Stimulated activated CD8-positive, alpha-beta memory T cell treated with anti-CD3 and anti-CD28 coated beads, Interleukin-12 subunit alpha, Interleukin-12 subunit beta, amount 100 ng/mL, for 4 hours (primary cell): ENCODE measurements at regions not wholly inside any gene's neighbourhood (a gene's known extent, or its start where the extent isn't known, plus 50 kb on each side); places are given as distances from the start of the nearest gene placed in this dataset.

Source experiments
- DNase-seq: peaks from one replicate; pipeline ENCODE4 v3.0.0-alpha.2; 2020; ENCODE audit warnings: low read depth

DNA sequence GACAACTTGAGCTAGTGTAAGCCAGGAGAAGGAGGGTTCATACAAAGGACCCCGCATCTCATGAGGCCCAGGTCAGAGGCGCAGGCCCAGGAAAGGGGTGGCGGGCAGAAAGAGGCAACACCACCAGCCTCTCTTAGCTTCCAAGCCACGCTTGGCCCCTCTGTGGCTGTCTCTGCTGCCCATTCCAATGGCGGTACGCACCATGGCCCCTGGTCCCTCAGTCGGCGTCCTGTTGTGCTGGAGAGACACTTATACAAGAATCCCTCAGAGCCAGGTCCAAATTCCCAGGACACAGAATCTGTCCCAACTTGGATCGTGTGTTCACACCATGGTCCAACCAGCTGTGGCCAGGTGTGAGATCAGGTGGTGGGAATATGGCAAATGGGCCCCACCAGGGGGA, 127.0 kb upstream of the CDH4 start:
- DNase-seq = no peak

DNA sequence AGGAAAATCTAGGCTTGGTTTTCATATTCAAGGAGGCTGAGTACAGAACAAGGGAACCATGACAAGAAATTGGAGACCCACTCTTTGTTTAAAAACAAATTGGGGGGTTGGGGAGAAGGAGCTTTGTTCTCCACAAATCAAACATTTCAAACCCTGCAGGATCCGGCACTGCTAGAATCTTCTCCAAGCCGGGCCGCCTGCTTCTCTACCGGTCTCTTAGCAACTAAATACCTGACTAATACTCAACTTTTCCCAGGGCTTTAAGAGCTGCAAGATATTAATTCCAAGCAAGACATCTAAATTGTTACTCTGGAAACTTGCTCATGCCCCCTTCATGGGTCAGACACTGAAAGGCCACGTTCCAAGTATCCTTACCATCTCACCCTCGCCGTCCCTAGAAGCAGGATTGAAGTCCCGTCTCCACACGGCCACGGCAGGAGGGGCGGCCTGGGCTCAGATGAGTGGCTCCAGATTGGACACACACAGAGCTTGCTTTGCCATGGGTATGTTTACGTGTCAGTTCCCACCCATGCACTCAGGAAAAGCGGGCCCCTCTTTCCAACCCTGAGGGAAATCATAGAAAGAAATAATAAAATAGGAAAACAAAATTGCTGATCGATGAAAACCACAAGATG, 126.4 kb upstream of the CDH4 start:
- DNase-seq = no peak

DNA sequence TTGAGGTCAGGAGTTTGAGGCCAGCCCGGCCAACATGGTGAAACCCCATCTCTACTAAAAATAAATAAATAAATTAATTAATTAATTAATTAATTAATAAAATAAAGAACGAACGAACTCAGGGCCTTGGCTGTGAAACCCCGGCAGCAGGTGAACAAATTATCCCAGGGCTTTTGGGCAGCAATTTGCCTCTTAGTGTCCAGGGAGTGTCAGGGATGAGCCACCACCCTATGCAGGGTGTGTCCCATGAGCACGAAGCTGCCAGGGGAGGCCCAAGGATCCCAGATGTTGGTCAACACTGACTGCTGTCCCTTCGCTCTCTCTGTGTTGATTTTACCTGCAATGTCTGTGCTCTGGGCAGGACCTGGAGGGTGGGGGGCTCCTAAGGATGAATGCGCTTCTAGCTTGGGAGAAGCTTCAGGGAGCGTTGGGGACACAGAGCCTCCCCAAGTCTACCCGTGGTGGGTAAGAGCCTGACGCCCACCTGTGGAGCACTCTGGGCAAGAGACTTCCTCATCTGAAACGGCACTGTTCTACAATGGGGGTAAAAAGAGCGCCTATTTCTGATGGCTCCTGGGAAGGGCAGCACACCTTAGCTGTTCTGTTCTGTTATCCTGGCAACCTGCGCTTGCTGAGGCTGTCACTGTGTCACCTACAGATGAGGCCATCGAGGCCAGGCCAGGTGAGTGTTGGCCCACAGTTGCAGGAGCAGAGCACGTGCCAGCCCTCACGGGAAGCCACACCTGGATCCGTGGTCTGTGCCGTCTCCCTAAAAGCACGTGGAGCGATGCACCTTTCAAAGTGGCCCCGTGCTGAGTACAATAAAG, 125.5 kb upstream of the CDH4 start:
- DNase-seq = no peak

DNA sequence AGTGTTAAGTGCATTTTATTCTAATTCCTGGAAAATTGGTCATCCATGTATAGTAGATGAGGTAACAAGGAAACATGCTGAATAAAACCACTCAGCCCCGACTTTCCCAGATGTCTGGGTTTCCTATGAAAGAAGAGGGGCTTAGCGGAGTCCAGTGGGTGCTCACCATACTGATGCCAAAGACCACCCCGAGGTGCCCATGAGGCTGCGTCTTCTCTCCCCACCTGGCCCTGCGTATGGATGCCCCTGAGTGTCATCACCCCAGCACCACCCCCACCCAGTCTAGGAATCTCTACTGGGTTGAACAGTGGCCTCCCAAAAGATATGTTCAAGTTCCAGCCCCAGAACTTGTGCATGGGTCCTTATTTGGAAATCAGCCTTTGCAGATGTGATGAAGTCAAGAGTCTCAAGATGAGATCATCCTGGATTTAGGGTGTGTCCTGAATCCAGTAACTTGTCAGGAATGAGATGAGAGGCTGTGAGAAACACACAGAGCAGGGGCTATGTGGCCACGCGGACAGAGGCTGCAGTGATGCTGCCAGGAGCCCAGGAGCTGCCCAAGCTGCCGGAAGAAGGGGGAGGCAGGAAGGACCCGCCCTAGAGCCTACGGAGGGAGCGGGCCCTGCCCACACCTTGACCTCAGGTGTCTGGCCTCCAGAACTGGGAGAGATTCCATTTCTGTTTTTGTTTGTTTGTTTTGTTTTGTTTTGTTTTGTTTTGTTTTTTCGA, 124.6 kb upstream of the CDH4 start:
- DNase-seq = no peak

DNA sequence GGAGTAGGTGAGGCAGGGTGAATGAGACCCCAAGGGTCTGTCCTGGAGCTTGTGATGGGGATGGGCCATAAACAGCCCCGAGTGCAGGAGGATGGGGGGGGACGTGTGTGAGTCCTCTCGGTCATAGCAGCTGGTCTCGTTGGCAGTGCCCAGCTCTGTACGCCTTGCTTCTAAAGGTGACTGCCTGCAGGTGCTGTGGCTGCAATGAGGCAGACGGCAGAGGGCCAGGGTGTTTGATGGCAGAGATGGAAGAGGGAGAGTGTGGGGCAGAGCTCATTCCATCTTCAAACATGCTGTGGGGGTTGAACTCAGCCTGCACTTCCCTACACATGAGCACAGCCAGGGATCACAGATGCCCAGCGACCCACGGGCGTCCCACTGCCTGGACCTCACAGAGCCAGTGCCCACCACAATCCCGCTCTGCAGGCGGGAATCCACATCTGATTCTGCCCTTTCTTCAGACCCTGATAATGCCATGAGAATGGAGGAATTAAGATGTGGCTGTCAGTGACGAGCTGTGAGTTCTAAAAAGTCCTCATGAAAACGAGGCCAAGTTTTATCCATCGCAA, 123.3 kb upstream of the CDH4 start:
- no peak for DNase-seq

DNA sequence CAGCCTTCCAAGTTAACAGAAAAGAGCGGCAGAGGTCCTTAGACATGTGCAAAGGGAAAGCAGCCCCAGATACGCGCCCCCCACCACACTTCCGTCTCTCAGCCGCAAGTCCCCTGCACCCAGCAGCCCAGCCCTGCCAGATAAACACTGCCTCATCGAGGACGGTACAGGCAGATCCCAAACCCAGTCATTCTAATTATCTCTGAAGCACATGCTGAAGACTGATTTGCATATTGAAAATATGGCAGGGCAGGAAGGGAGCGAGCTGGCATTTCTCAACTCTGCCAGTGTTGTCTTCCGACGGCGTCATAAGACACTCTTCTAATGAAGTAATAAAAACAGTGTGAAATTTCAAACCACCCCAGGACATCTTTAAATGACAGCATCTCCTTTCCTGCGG, 122.8 kb upstream of the CDH4 start:
- no peak for DNase-seq

DNA sequence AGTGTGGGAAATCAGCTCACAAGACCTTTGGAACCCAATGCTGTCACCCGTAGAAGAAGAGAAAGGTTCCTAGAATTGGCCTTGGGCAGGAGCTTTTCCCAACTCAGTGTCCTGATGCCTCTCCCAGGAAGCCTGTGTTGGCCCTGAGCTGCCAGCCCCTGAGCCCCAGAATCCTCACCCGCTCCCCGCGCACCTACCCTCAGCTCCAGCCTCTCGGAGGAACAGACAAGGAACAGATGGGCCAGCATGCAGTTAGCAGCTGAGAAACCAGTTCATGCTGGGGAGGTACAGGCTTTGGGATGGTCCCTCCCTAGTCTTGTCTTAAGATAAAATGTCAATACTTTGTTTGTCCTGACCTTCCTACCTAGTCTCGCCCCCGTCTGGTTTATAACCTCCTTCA, 121.9 kb upstream of the CDH4 start:
- no peak for DNase-seq

DNA sequence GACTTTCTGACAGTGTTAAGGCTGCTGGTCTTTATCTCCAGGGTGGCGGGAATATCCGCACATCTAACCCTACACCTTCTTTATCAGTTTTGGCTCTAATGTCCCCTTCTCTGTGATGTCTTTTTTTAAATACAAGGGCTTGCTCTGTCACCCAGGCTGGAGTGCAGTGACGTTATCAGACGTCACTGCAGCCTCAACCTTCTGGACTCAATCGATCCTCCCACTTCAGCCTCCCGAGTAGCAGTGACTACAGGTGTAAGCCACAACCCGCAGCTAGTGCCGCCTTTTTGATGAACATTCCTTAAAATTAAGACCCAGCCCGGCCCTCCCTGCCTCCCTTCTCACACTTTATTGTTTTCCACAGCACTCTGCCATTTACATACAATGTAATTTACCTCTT, 120.1 kb upstream of the CDH4 start:
- no peak for DNase-seq

DNA sequence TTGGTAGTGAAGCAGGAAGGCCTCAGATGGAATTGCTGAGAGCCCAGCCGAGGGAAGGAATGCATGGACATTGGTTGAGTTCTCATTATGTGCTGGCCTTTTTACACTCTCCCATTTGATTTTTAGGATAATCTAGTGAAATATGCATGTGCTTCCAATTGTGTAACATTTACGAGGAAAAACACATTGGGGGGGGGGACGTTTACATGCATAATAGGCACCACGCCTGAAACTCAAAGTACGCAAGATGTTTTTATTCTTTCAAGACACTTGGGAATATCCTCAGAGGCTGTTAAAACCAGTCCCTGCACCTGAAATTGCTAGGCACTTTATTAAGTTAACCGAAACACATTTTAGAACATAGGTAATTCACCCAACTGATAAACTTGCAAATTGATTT, 118.5 kb upstream of the CDH4 start:
- no peak for DNase-seq

DNA sequence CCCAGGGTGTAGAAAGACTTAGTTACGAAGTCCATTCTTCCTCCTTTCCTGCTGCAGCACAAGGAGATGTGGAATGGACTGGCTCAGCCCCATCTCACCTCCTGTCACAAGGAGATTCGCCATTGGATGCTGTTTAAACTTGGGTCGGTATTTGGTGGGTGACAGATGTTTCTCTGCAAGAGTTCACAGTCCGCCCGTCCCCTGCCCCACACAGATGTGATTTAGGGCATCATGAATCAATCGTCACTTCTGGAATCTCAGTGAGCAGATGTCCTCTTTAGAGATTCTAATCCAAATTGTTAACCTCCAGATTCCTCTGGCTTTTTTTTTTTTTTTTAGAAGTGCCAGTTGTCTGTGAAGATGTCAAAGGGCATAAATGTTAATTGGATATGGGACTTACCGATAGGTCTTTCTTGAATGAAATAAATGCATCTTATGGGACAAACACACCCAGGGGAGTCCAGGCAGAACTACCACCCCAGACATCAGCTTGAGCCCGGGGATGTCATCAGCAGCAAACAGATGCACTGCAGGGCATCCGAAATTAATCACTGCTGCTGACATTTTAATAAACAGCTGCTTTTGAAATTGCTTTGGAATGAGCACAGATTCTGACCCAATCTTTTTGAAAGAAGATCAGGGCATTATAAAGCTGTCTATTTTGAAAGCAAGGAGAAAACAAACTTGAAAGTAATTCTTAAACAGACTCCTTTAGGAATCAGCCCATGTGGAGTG, 117.6 kb upstream of the CDH4 start:
- no peak for DNase-seq

DNA sequence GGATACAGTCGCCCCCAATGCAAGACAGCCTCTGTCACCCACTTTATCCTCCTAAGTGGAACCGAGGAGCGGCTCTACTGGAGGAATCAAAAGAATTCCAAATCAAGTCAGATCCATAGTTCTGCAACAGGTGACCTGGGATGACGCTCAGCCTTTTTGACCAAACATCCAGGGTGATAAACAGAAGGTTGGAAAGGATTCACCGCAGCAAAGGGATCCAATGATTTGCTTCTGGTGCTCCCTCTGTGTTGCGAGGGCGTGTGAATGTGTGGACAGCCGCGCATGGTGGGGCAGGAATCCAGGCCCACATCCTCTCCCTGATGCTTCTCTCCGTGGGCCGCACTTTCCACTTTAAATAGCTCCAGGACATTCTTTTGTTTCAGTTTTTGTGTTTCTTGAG, 116.8 kb upstream of the CDH4 start:
- no peak for DNase-seq

DNA sequence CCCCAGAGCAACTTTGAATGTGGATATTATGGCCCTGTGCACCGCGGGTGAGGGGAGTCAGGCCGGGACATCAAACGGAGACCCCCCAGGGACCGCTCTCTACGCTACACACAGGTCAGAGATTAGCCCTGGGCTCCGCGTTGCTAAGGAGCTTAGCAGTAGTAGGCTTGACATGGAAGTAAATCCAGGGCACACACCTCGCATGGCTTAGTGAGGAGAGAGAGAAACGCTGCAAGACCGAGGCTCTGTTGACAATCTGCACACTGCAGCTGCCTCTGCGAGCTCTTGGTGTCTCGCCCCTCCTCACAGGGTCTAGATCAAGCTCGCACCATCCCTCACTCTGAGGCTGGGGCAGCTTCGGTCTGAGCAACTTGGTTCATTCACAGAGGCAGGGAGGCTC, 116.1 kb upstream of the CDH4 start:
- no peak for DNase-seq

DNA sequence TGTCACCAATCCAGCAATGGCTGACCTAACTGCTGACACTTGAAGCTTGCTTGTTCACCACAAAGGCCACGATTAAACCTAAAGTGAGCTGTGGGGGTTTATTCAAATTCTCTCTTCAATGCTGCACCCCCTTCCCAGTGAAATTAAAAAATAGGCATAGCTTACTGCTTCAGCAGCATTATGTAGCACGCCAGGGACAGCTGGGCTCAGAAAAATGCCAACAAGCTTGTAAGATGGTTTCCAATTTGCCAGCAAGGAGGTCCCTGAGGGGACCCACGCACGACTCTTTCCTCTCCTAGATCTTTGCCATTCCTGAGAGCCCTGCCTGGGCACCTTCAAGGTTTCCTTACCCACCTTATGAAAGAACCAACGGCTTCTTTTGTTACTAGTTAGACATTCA, 113.5 kb upstream of the CDH4 start:
- no peak for DNase-seq

DNA sequence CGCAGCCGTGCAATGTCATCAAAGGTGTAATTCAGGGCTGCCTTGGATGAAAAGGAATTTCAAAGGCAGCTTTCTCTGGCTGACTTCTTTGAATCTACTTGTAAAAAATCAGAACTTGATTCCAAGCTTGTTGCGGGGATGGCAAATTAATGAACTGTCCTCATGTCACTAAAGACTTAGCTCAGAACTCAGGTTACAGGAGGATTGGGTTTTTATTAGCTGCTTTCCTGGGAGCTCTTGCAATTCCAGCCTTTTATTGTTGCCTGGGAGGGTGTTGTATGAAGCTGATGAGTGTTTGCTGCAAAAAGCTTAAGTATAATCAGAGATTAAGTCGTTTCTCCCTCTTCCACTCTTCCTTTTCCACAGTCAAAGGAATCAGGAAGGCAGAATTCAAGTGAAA, 113.0 kb upstream of the CDH4 start:
- no peak for DNase-seq

DNA sequence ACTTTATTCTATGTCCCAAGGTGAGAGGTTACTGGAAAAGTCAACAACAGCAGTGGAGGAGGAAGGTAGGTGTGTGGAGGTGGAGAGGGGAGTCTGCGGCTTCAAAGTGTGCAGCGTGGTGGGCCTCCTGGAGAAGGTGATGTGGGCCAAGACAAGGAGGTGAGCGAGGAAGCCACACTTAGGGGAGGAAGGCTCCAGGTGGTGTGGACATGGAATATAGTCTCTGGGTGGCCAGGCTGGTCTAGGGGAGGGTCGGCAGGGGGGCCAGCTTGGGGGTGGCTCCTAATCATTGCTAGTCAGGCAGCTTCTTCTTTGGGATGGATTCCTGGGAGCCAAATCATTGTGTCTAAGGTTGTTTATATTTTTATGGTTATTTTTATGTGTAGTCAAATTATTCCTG, 111.5 kb upstream of the CDH4 start:
- DNase-seq = no peak

DNA sequence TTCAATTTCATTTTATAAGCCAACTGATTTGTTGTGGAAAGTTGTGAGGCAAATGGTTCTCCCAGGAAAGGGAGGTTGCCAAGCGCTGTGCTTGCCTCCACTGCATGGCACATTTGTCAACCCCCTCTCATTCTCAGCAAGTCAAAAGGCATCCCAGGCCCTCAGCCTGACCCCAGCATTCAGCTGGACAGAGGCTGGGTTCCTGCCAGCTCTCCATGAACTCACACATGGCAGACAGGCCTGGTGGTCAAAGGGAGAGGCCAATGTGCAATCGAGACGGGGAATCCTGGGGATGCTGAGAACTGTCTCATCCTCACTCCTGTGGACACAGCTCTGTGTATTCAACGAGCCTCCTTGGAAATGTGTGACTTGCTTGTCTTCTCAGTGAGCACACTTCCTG, 106.0 kb upstream of the CDH4 start:
- no peak for DNase-seq

DNA sequence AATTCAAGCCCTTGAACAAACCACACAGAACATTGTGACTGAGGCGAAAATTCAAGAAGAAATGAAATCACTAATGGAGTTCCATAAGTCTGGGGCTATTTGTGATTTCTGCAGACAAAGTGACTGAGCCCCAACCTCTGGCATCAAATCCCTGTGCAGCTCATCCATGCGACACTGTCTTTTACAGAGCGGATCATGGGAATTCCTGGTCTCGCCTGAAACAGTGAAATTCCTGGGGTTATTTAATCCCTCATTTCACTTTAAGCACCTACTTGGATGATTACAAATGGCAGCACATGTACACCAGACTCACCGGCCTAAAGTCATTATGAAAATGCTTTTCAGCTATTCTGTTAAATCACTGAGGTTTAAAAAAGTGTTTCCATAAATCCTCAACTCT, 102.4 kb upstream of the CDH4 start:
- no peak for DNase-seq

DNA sequence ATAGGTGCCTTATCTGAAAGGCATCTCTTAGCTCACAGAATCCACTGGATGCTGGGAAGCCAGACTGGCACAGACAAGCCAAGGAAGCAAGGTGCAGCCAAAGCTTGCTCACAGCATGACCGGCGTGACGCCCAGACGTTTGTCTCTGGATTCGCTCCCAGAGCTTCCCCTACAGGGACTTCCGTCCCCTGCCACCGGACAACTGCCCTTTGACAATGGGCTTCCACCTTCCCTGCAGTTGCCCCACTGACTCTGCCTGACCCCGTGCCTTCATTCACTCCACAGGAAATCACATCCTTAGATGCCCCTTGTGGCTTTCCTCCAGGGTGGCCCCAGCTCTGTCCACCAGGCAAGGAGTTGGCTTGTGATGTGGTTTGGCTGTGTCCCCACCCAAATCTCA, 94.8 kb upstream of the CDH4 start:
- no peak for DNase-seq

DNA sequence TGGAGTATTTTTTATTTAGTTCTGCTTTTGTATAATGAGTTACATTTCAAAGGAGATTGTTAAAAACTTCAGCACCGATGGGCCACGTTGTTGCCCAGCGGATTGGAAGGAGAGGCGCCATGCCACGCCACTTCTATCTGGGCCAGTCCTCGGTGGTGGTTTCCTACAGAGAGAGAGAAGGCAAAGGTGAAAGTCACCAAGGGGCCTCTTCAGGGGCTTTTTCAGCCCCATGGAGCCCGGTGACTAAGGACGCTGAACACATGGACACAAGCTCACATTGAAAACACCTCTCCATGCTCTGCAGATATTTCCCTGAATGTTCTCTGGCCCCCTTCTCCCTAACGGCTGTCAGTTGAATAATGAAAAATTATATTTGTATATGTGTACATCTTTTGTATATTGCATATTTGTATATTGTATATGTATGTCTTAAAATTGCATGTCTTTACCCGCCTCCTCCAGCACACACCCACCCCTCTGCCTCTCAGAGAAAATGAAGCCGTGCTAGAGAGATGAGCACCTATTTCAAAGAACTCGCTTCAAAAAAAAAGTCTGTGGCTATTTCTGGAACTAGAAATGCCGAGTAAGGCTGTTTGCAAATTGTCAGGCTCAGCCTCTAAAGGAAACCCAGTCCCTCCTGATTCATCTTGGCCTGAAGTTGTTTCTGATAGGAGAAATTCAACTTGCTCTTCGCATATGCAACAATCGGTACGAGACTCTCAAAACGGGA, 91.9 kb upstream of the CDH4 start:
- DNase-seq = no peak

DNA sequence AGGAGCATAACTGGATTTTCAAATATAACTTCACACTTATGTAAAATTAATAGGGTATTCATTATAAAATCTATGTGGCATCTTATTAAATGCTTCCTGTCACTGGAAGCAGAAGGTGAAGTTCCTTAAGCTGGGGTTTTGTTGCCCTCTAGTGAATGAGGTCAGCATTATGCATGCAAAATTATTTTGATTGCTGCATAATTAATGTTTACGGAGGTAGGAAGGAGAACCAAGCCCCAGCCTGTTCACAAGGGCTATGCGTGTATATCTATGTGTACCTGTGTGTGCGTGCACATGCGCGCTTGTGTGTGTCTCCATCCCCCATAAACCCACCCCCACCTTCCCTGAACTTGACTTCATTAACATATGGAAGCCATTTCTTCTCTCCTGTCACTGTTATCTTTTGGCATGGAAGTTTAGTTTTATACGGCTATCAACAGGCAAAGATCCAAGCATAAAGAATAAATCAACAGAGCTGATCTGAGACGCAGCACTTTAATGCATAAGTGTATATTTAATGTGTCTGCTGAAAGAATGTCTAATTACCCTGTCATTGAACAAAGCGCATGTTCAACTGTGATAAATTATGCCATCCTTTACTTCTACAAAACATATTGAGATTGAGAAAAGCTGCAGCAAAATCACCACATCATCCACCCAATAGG, 90.2 kb upstream of the CDH4 start:
- DNase-seq = no peak

DNA sequence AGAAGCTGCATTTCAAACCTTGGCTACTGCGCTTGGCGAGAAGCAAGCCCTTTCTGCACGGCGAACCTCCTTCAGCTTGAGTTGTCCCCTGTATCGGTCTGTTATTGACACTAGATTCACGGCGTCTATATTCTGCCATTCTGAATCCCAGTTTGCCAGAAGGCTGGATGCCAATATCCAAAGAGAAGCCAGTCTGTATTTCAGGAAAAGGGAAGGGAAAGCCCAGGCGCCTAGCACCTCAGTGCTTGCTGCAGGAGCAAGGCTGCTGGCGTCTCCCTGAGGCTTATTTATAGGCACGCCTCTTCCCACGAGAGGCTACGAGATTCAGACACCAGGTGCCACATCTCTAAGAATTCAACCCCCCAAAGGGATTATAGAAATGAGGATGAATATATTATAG, 89.6 kb upstream of the CDH4 start:
- no peak for DNase-seq
